ENCODE measurements at regions not wholly inside any gene's neighbourhood (a gene's known extent, or its start where the extent isn't known, plus 50 kb on each side); places are given as distances from the start of the nearest gene placed in this dataset.

GRCh38 chr21:17727361-17727760 lies 91.8 kb downstream of the C21orf91 start:
- Mint-ChIP-seq H3K4me1 (peaks cover 5 to 8% (median 7%) of the 10 kb centered on the region in 4 donors), H3K9me3 (no peaks in the 10 kb centered on the region), H3K27ac (no peak overlapping the region), H3K36me3 (no peaks in the 10 kb centered on the region), H3K27me3 (no peaks in the 10 kb centered on the region), H3K4me3 (no peak overlapping the region)
- intact Hi-C loops (cut with micrococcal nuclease), result no loop called here
- no peaks in the 10 kb centered on the region for H3K27me3 ChIP-seq (ENCODE audit: insufficient read depth, low read length)
- no peaks in the 10 kb centered on the region for H3K9me3 ChIP-seq (ENCODE audit: control insufficient read depth in 1 of 2, low read length in 2 of 2)
- H3K27ac ChIP-seq (ENCODE audit: low read depth, low read length), result no peak overlapping the region
- H3K36me3 ChIP-seq (ENCODE audit: insufficient read depth, low read length), result no peaks in the 10 kb centered on the region
- CTCF ChIA-PET (ENCODE audit: partially characterized antibody), result interaction anchor here (0.7 to 1.6 kb wide), 2 partner anchors 102 to 198 kb away, joined by 3 to 5 read pairs; no protein-coding TSS in a partner anchor
- no peak overlapping the region for H3K4me3 ChIP-seq (ENCODE audit: low read length in 2 of 2)
- no peaks in the 10 kb centered on the region for H3K4me1 ChIP-seq (ENCODE audit: insufficient read depth, low read length)
- POLR2A ChIA-PET (ENCODE audit: partially characterized antibody), result no interaction called here
- no peak for DNase-seq

DNA sequence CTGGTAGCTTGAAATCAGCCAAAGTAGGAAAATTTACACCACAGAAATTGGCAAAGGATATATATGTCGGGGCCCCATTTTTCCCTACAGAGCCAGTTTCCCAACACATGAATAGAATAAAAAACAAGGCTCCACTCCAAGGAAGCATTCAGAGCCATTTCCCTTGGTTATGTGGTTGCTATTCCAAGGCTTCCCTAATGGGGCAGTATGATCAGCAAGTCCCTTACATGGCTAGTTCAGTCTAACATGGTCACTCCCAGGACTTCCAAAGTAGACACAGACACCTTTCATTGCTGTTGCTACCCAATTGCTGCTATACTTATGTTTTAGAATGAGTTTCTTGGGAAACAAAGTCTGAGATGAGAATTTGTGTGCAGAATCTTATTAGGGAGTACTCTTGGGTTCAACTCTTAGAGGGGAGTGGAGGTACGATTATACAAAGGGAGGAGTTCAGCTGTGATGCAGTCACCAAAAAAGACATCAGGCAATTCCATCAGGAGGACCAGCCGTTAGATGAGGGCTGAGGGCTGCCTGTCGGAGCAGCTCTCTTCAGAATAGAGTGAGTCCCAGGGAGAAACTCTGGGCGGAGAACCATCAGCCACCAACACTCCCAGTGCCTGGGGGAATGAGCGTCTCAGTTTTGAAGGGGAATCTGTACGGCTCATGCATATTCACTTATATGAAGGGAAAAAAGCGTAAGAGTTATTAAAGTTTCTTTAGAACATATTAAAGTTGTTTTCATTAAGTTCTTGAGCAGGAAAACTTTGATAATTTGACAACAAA lies 92.9 kb downstream of the C21orf91 start:
- no peak overlapping the region for H3K4me3 ChIP-seq (ENCODE audit: low read length in 2 of 2)
- H3K4me1 Mint-ChIP-seq, result peaks cover 5 to 8% (median 7%) of the 10 kb centered on the region in 4 donors
- peak overlapping the region in 1 of 7 donors; percentile 10 for H3K27ac Mint-ChIP-seq
- H3K36me3 Mint-ChIP-seq, result no peaks in the 10 kb centered on the region
- ChIA-PET CTCF (ENCODE audit: partially characterized antibody) (interaction anchor here (1.6 kb wide), 1 partner anchor 200 kb away, joined by 5 read pairs; no protein-coding TSS in a partner anchor), POLR2A (ENCODE audit: partially characterized antibody) (no interaction called here)
- no peaks in the 10 kb centered on the region for H3K4me1 ChIP-seq (ENCODE audit: insufficient read depth, low read length)
- intact Hi-C loops (cut with micrococcal nuclease), result no loop called here
- H3K27me3 Mint-ChIP-seq, result no peaks in the 10 kb centered on the region
- DNase-seq, result no peak
- H3K27ac ChIP-seq (ENCODE audit: low read depth, low read length), result no peak overlapping the region
- no peaks in the 10 kb centered on the region for H3K9me3 ChIP-seq (ENCODE audit: control insufficient read depth in 1 of 2, low read length in 2 of 2)
- no peaks in the 10 kb centered on the region for H3K9me3 Mint-ChIP-seq
- no peaks in the 10 kb centered on the region for H3K27me3 ChIP-seq (ENCODE audit: insufficient read depth, low read length)
- no peaks in the 10 kb centered on the region for H3K36me3 ChIP-seq (ENCODE audit: insufficient read depth, low read length)
- H3K4me3 Mint-ChIP-seq, result no peak overlapping the region

- ChIA-PET POLR2A (ENCODE audit: partially characterized antibody) (no interaction called here), CTCF (ENCODE audit: partially characterized antibody) (interaction anchor here (1.1 kb wide), 1 partner anchor 179 kb away, joined by 3 read pairs; no protein-coding TSS in a partner anchor)
- Mint-ChIP-seq H3K4me3 (no peak overlapping the region), H3K36me3 (no peaks in the 10 kb centered on the region), H3K9me3 (no peaks in the 10 kb centered on the region), H3K27ac (no peak overlapping the region), H3K27me3 (no peaks in the 10 kb centered on the region), H3K4me1 (no peaks in the 10 kb centered on the region)
- Histone ChIP-seq H3K27ac (ENCODE audit: low read depth, low read length) (no peak overlapping the region), H3K36me3 (ENCODE audit: insufficient read depth, low read length) (no peaks in the 10 kb centered on the region), H3K4me3 (ENCODE audit: low read length in 2 of 2) (no peak overlapping the region), H3K9me3 (ENCODE audit: control insufficient read depth in 1 of 2, low read length in 2 of 2) (no peaks in the 10 kb centered on the region), H3K27me3 (ENCODE audit: insufficient read depth, low read length) (no peaks in the 10 kb centered on the region), H3K4me1 (ENCODE audit: insufficient read depth, low read length) (no peaks in the 10 kb centered on the region)
- DNase-seq, result no peak
- intact Hi-C loops (cut with micrococcal nuclease), result no loop called here
Measured at GRCh38 chr21:17725339-17725738, 93.8 kb downstream of the C21orf91 start.

DNA sequence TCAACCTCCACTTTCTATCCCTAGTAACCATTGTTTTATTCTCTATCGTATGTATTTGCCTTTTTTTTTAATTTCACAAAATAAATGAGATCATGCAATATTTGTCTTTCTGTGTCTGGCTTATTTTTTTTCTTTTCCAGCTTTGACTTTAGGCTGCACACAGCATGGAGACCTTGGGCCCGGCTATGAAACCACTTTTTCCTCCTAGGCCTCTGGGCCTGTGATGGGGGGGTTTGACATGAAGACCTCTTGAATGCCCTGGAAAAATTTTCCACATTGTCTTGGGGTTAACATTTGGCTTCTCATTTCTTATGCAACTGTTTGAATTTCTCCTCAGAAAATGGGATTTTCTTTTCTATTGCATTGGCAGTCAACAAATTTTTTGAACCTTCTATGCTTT lies 100.2 kb upstream of the BTG3 start:
- Mint-ChIP-seq H3K27me3 (no peaks in the 10 kb centered on the region), H3K4me3 (no peak overlapping the region)

GRCh38 chr21:17711896-17712295 lies 99.2 kb upstream of the BTG3 start:
- Mint-ChIP-seq H3K4me1 (peaks cover 6 to 10% (median 8%) of the 10 kb centered on the region in 4 donors), H3K27ac (peak overlapping the region in 1 of 7 donors; percentile 17), H3K27me3 (no peaks in the 10 kb centered on the region), H3K9me3 (peaks cover 0 to 9% (median 3%) of the 10 kb centered on the region in 8 donors), H3K36me3 (peaks cover 0 to 3% of the 10 kb centered on the region in 2 donors), H3K4me3 (no peak overlapping the region)
- no peak overlapping the region for H3K4me3 ChIP-seq (ENCODE audit: low read length in 2 of 2)
- ChIA-PET CTCF (ENCODE audit: partially characterized antibody) (interaction anchor here (1.7 kb wide), 1 partner anchor 214 kb away, joined by 4 read pairs; no protein-coding TSS in a partner anchor), POLR2A (ENCODE audit: partially characterized antibody) (no interaction called here)
- intact Hi-C loops (cut with micrococcal nuclease), result no loop called here
- H3K36me3 ChIP-seq (ENCODE audit: insufficient read depth, low read length), result no peaks in the 10 kb centered on the region
- H3K27me3 ChIP-seq (ENCODE audit: insufficient read depth, low read length), result no peaks in the 10 kb centered on the region
- H3K9me3 ChIP-seq (ENCODE audit: control insufficient read depth in 1 of 2, low read length in 2 of 2), result no peaks in the 10 kb centered on the region
- H3K27ac ChIP-seq (ENCODE audit: low read depth, low read length), result no peak overlapping the region
- DNase-seq, result no peak
- no peaks in the 10 kb centered on the region for H3K4me1 ChIP-seq (ENCODE audit: insufficient read depth, low read length)

More for the DNA sequence above, 100.2 kb upstream of the BTG3 start:
- no peak overlapping the region for H3K27ac Mint-ChIP-seq
- no peak overlapping the region for H3K4me3 ChIP-seq (ENCODE audit: low read length in 2 of 2)
- no peaks in the 10 kb centered on the region for H3K4me1 ChIP-seq (ENCODE audit: insufficient read depth, low read length)
- H3K36me3 ChIP-seq (ENCODE audit: insufficient read depth, low read length), result no peaks in the 10 kb centered on the region
- peaks cover 0 to 9% (median 3%) of the 10 kb centered on the region in 8 donors for H3K9me3 Mint-ChIP-seq
- no peak for DNase-seq
- no peaks in the 10 kb centered on the region for H3K27me3 ChIP-seq (ENCODE audit: insufficient read depth, low read length)
- ChIA-PET CTCF (ENCODE audit: partially characterized antibody) (no interaction called here), POLR2A (ENCODE audit: partially characterized antibody) (no interaction called here)
- H3K4me1 Mint-ChIP-seq, result peaks cover 6 to 10% (median 8%) of the 10 kb centered on the region in 4 donors
- H3K36me3 Mint-ChIP-seq, result peaks cover 0 to 3% of the 10 kb centered on the region in 2 donors
- no peak overlapping the region for H3K27ac ChIP-seq (ENCODE audit: low read depth, low read length)
- no peaks in the 10 kb centered on the region for H3K9me3 ChIP-seq (ENCODE audit: control insufficient read depth in 1 of 2, low read length in 2 of 2)
- intact Hi-C loops (cut with micrococcal nuclease), result no loop called here

GRCh38 chr21:17709266-17709611 lies 96.5 kb upstream of the BTG3 start:
- Mint-ChIP-seq H3K27ac (no peak overlapping the region), H3K4me1 (peaks cover 6 to 10% (median 8%) of the 10 kb centered on the region in 4 donors), H3K4me3 (no peak overlapping the region), H3K27me3 (peaks cover 0 to under 1% of the 10 kb centered on the region in 2 donors), H3K36me3 (peaks cover 0 to 3% of the 10 kb centered on the region in 2 donors), H3K9me3 (peaks cover 0 to 18% (median 3%) of the 10 kb centered on the region in 8 donors)
- Histone ChIP-seq H3K27me3 (ENCODE audit: insufficient read depth, low read length) (no peaks in the 10 kb centered on the region), H3K4me3 (ENCODE audit: low read length in 2 of 2) (no peak overlapping the region), H3K9me3 (ENCODE audit: control insufficient read depth in 1 of 2, low read length in 2 of 2) (no peaks in the 10 kb centered on the region), H3K4me1 (ENCODE audit: insufficient read depth, low read length) (no peaks in the 10 kb centered on the region), H3K27ac (ENCODE audit: low read depth, low read length) (no peak overlapping the region), H3K36me3 (ENCODE audit: insufficient read depth, low read length) (no peaks in the 10 kb centered on the region)
- DNase-seq, result no peak
- POLR2A ChIA-PET (ENCODE audit: partially characterized antibody), result no interaction called here
- CTCF ChIA-PET (ENCODE audit: partially characterized antibody), result interaction anchor here (1.5 kb wide), 1 partner anchor 216 kb away, joined by 4 read pairs; no protein-coding TSS in a partner anchor
- intact Hi-C loops (cut with micrococcal nuclease), result no loop called here

DNA sequence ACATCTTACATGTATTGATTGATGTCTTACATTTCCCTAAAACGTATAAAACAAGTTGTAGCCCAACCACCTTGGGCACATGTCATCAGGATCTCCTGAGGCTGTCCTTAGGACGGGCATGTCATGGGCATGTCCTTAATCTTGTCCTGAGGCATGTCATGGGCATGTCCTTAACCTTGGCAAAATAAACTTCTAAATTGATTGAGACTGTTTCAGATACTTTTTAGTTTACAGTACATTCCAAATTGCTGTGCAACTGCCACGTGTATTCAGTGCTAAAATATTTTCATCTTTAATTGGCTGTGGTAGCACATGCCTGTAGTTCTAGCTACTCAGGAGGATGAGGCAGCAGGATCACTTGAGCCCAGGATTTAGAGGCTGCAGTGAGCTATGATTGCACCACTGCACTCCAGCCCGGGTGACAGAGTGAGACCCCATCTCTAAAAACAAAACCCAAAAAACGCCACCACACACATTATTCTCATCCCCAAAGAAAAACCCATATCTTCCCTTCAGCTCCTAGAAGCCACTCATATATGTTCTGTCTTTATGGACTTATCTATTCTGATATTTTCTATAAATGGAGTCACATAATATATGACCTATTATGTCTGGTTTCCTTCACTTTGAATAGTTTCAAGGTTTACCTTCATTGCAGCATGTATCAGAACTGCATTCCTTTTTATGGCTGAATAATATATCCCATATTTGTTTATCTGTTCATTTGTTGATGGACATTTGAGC lies 96.0 kb upstream of the BTG3 start:
- POLR2A ChIA-PET (ENCODE audit: partially characterized antibody), result no interaction called here
- Mint-ChIP-seq H3K27ac (no peak overlapping the region), H3K4me1 (peaks cover 6 to 10% (median 8%) of the 10 kb centered on the region in 4 donors), H3K27me3 (peaks cover 0 to 3% of the 10 kb centered on the region in 2 donors), H3K36me3 (peaks cover 0 to 3% of the 10 kb centered on the region in 2 donors), H3K4me3 (no peak overlapping the region), H3K9me3 (peaks cover 0 to 18% (median 3%) of the 10 kb centered on the region in 8 donors)
- Histone ChIP-seq H3K4me1 (ENCODE audit: insufficient read depth, low read length) (no peaks in the 10 kb centered on the region), H3K36me3 (ENCODE audit: insufficient read depth, low read length) (no peaks in the 10 kb centered on the region), H3K27me3 (ENCODE audit: insufficient read depth, low read length) (no peaks in the 10 kb centered on the region), H3K4me3 (ENCODE audit: low read length in 2 of 2) (no peak overlapping the region), H3K27ac (ENCODE audit: low read depth, low read length) (no peak overlapping the region), H3K9me3 (ENCODE audit: control insufficient read depth in 1 of 2, low read length in 2 of 2) (no peaks in the 10 kb centered on the region)
- intact Hi-C loops (cut with micrococcal nuclease), result no loop called here
- DNase-seq, result no peak
- CTCF ChIA-PET (ENCODE audit: partially characterized antibody), result interaction anchor here (1.5 kb wide), 1 partner anchor 216 kb away, joined by 4 read pairs; no protein-coding TSS in a partner anchor
